ENCODE measurements at regions not wholly inside any gene's neighbourhood (a gene's known extent, or its start where the extent isn't known, plus 50 kb on each side); places are given as distances from the start of the nearest gene placed in this dataset.

DNA sequence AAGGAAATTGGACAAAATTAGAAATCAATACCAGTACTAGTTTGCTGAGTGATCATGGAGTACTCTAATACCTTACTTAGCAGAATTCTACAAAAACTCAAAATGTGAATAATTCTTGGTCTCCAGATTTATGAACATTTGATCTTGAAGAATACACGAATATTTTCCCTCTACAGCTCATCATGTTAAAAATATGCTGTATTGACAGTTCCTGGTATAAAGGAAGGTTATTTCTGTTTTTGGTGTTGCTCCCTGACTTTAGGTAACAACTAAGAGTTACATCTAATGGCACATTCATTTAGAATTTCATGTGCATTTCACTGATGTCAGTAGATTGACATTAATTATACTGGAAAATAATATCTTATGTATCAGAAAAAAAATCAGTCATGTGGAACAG lies 479.2 kb upstream of the PKDCC start:
- no peak overlapping the region for H4K91ac ChIP-seq (ENCODE audit: low read depth, low read length, poor library complexity)
- H2BK15ac ChIP-seq (ENCODE audit: low read length): no peak overlapping the region
- peaks cover 0 to 6% of the 10 kb centered on the region in 2 donors for H3K4me1 ChIP-seq (ENCODE audit: control insufficient read depth in 2 of 2, insufficient read depth in 1 of 2, low read depth in 1 of 2, low read length in 2 of 2)
- H3K23ac ChIP-seq (ENCODE audit: low read depth, low read length, poor library complexity): no peak overlapping the region
- no peak overlapping the region for H3K14ac ChIP-seq (ENCODE audit: low read length)
- H2AK5ac ChIP-seq (ENCODE audit: low read depth, low read length): no peak overlapping the region
- H2BK120ac ChIP-seq (ENCODE audit: low read depth, low read length): no peak overlapping the region
- H2BK5ac ChIP-seq (ENCODE audit: low read length): no peak overlapping the region
- no peak overlapping the region for H3K4me3 ChIP-seq (ENCODE audit: low read length in 2 of 2)
- no peak overlapping the region for H3K27ac ChIP-seq (replicated peaks; ENCODE audit: low read length)
- H3K36me3 ChIP-seq (replicated peaks in 1 of 2; ENCODE audit: control insufficient read depth in 2 of 2, insufficient read depth in 2 of 2, low read length in 2 of 2): no peaks in the 10 kb centered on the region
- no peaks in the 10 kb centered on the region for H3K9me3 ChIP-seq (replicated peaks in 1 of 2; ENCODE audit: control insufficient read depth in 2 of 2, insufficient read depth in 1 of 2, low read depth in 1 of 2, low read length in 2 of 2)
- no peak overlapping the region for H3K4me2 ChIP-seq (ENCODE audit: insufficient read depth, low read length, poor library complexity, severe bottlenecking)
- no peak overlapping the region for H3K18ac ChIP-seq (ENCODE audit: low read length)
- WGBS, 2 donors (ENCODE audit: extremely low coverage in 2 of 2, insufficient read length in 2 of 2, insufficient replicate concordance in 1 of 2): no CpG with 5 or more reads among the region's 1 CpG
- no peaks in the 10 kb centered on the region for H3K27me3 ChIP-seq (ENCODE audit: control insufficient read depth in 3 of 3, insufficient read depth in 3 of 3, low read depth in 1 of 3, low read length in 3 of 3)
- H3K9ac ChIP-seq (ENCODE audit: low read depth, low read length, poor library complexity): no peak overlapping the region
- H4K8ac ChIP-seq (ENCODE audit: low read depth, low read length): no peak overlapping the region
- H3K4ac ChIP-seq (ENCODE audit: low read length): no peak overlapping the region
- no peak overlapping the region for H2AFZ ChIP-seq (ENCODE audit: low read length)
- no peaks in the 10 kb centered on the region for H3K79me1 ChIP-seq (ENCODE audit: low read depth, low read length)
- DNase-seq (ENCODE audit: low spot score): no peak
- no peak overlapping the region for H2BK12ac ChIP-seq (ENCODE audit: low read length)

DNA sequence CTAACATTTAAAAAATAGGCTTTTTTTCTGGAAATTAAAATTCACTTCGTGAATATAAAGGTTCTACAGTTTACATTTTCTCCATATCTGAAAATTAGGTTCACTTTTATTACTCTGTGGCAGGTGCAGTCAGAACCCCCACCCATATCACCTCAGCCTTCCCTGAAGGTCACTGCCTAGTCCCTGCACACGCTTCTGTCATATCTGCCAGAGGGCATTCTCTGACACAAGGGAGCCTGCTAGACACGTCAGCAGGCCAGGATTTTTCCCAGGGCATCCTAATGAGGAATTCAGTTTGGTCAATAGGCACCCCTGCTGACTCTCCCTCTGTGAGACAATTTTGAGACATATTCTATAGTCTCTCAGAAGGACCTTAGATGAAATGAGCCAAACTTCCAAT lies 475.7 kb upstream of the PKDCC start:
- H4K91ac ChIP-seq (ENCODE audit: low read depth, low read length, poor library complexity): no peak overlapping the region
- no peak overlapping the region for H2AK5ac ChIP-seq (ENCODE audit: low read depth, low read length)
- H3K27me3 ChIP-seq (ENCODE audit: control insufficient read depth in 3 of 3, insufficient read depth in 3 of 3, low read depth in 1 of 3, low read length in 3 of 3): no peaks in the 10 kb centered on the region
- H3K4me2 ChIP-seq (ENCODE audit: insufficient read depth, low read length, poor library complexity, severe bottlenecking): no peak overlapping the region
- no peak overlapping the region for H3K9ac ChIP-seq (ENCODE audit: low read depth, low read length, poor library complexity)
- H3K9me3 ChIP-seq (replicated peaks in 1 of 2; ENCODE audit: control insufficient read depth in 2 of 2, insufficient read depth in 1 of 2, low read depth in 1 of 2, low read length in 2 of 2): no peaks in the 10 kb centered on the region
- no peak overlapping the region for H3K23ac ChIP-seq (ENCODE audit: low read depth, low read length, poor library complexity)
- no peaks in the 10 kb centered on the region for H3K79me1 ChIP-seq (ENCODE audit: low read depth, low read length)
- no peak overlapping the region for H2BK5ac ChIP-seq (ENCODE audit: low read length)
- H3K27ac ChIP-seq (replicated peaks; ENCODE audit: low read length): no peak overlapping the region
- peaks cover 0 to 6% of the 10 kb centered on the region in 2 donors for H3K4me1 ChIP-seq (ENCODE audit: control insufficient read depth in 2 of 2, insufficient read depth in 1 of 2, low read depth in 1 of 2, low read length in 2 of 2)
- H2BK120ac ChIP-seq (ENCODE audit: low read depth, low read length): no peak overlapping the region
- H3K36me3 ChIP-seq (replicated peaks in 1 of 2; ENCODE audit: control insufficient read depth in 2 of 2, insufficient read depth in 2 of 2, low read length in 2 of 2): no peaks in the 10 kb centered on the region
- WGBS, 2 donors (ENCODE audit: extremely low coverage in 2 of 2, insufficient read length in 2 of 2, insufficient replicate concordance in 1 of 2): no CpG with 5 or more reads among the region's 3 CpGs
- no peak overlapping the region for H3K14ac ChIP-seq (ENCODE audit: low read length)
- H2BK12ac ChIP-seq (ENCODE audit: low read length): no peak overlapping the region
- no peak for DNase-seq (ENCODE audit: low spot score)
- H3K18ac ChIP-seq (ENCODE audit: low read length): peak overlapping the region; percentile 84
- no peak overlapping the region for H3K4ac ChIP-seq (ENCODE audit: low read length)
- no peak overlapping the region for H4K8ac ChIP-seq (ENCODE audit: low read depth, low read length)
- H2AFZ ChIP-seq (ENCODE audit: low read length): no peak overlapping the region
- no peak overlapping the region for H3K4me3 ChIP-seq (ENCODE audit: low read length in 2 of 2)
- no peak overlapping the region for H2BK15ac ChIP-seq (ENCODE audit: low read length)

DNA sequence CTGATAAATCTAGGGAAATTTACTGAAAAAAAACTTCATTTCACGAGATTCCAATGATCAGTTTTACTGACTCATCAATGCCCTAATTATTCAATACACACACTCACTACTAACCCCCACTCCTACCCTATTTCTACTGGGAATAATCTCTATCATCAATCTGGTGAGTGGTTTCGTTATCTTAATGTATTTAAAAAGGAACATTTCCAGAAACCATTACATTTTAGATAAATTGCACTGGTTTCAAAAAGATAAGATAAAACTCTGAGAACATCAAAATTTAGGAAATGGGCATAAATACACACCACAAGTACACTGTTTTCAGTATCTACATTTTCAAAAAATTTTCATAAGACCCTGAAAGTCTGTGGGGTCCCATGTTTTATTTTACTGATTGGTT lies 471.4 kb upstream of the PKDCC start:
- no peaks in the 10 kb centered on the region for H3K36me3 ChIP-seq (replicated peaks in 1 of 2; ENCODE audit: control insufficient read depth in 2 of 2, insufficient read depth in 2 of 2, low read length in 2 of 2)
- peaks cover 0 to 6% of the 10 kb centered on the region in 2 donors for H3K4me1 ChIP-seq (ENCODE audit: control insufficient read depth in 2 of 2, insufficient read depth in 1 of 2, low read depth in 1 of 2, low read length in 2 of 2)
- no peak overlapping the region for H2AFZ ChIP-seq (ENCODE audit: low read length)
- no peak overlapping the region for H3K14ac ChIP-seq (ENCODE audit: low read length)
- H2BK15ac ChIP-seq (ENCODE audit: low read length): no peak overlapping the region
- 100% methylated on average over 1 of the region's 2 CpGs; no CpG with 5 or more reads in 1 of the 2 donors for WGBS, 2 donors (ENCODE audit: extremely low coverage in 2 of 2, insufficient read length in 2 of 2, insufficient replicate concordance in 1 of 2)
- H2BK5ac ChIP-seq (ENCODE audit: low read length): no peak overlapping the region
- no peak overlapping the region for H3K4ac ChIP-seq (ENCODE audit: low read length)
- no peak overlapping the region for H4K8ac ChIP-seq (ENCODE audit: low read depth, low read length)
- H4K91ac ChIP-seq (ENCODE audit: low read depth, low read length, poor library complexity): no peak overlapping the region
- no peaks in the 10 kb centered on the region for H3K9me3 ChIP-seq (replicated peaks in 1 of 2; ENCODE audit: control insufficient read depth in 2 of 2, insufficient read depth in 1 of 2, low read depth in 1 of 2, low read length in 2 of 2)
- no peak overlapping the region for H2AK5ac ChIP-seq (ENCODE audit: low read depth, low read length)
- H3K23ac ChIP-seq (ENCODE audit: low read depth, low read length, poor library complexity): no peak overlapping the region
- H2BK12ac ChIP-seq (ENCODE audit: low read length): no peak overlapping the region
- no peak overlapping the region for H3K18ac ChIP-seq (ENCODE audit: low read length)
- H3K4me3 ChIP-seq (ENCODE audit: low read length in 2 of 2): no peak overlapping the region
- no peaks in the 10 kb centered on the region for H3K79me1 ChIP-seq (ENCODE audit: low read depth, low read length)
- no peak overlapping the region for H3K27ac ChIP-seq (replicated peaks; ENCODE audit: low read length)
- no peak overlapping the region for H3K9ac ChIP-seq (ENCODE audit: low read depth, low read length, poor library complexity)
- no peaks in the 10 kb centered on the region for H3K27me3 ChIP-seq (ENCODE audit: control insufficient read depth in 3 of 3, insufficient read depth in 3 of 3, low read depth in 1 of 3, low read length in 3 of 3)
- H3K4me2 ChIP-seq (ENCODE audit: insufficient read depth, low read length, poor library complexity, severe bottlenecking): no peak overlapping the region
- H2BK120ac ChIP-seq (ENCODE audit: low read depth, low read length): no peak overlapping the region
- no peak for DNase-seq (ENCODE audit: low spot score)

DNA sequence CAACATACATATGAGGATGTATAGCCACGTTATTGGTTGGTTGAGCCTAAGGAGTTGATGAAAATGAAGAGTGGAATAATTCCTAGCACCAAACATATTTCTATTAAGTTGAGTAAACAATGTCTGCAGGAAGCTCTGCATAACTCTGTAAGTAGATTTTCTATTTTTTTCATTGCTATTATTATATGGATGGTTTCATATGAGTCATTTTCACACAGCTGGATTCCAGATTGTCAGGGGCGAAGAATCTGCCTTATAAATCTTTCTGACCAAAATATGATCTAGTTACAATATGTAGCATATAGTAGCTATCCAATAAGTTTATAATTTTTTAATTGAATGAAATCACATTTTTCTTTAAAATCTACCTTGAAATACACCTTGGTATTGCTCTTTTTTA lies 468.0 kb upstream of the PKDCC start:
- no peak overlapping the region for H4K8ac ChIP-seq (ENCODE audit: low read depth, low read length)
- H2BK120ac ChIP-seq (ENCODE audit: low read depth, low read length): no peak overlapping the region
- no peak overlapping the region for H3K9ac ChIP-seq (ENCODE audit: low read depth, low read length, poor library complexity)
- no peak overlapping the region for H4K91ac ChIP-seq (ENCODE audit: low read depth, low read length, poor library complexity)
- no peak overlapping the region for H3K4me3 ChIP-seq (ENCODE audit: low read length in 2 of 2)
- no peak overlapping the region for H2AFZ ChIP-seq (ENCODE audit: low read length)
- no peak overlapping the region for H2BK12ac ChIP-seq (ENCODE audit: low read length)
- no peaks in the 10 kb centered on the region for H3K27me3 ChIP-seq (ENCODE audit: control insufficient read depth in 3 of 3, insufficient read depth in 3 of 3, low read depth in 1 of 3, low read length in 3 of 3)
- no peak overlapping the region for H3K18ac ChIP-seq (ENCODE audit: low read length)
- WGBS, 2 donors (ENCODE audit: extremely low coverage in 2 of 2, insufficient read length in 2 of 2, insufficient replicate concordance in 1 of 2): no CpG with 5 or more reads among the region's 2 CpGs
- no peak overlapping the region for H3K27ac ChIP-seq (replicated peaks; ENCODE audit: low read length)
- H3K14ac ChIP-seq (ENCODE audit: low read length): no peak overlapping the region
- no peak overlapping the region for H2BK5ac ChIP-seq (ENCODE audit: low read length)
- no peaks in the 10 kb centered on the region for H3K9me3 ChIP-seq (replicated peaks in 1 of 2; ENCODE audit: control insufficient read depth in 2 of 2, insufficient read depth in 1 of 2, low read depth in 1 of 2, low read length in 2 of 2)
- no peak overlapping the region for H2BK15ac ChIP-seq (ENCODE audit: low read length)
- no peaks in the 10 kb centered on the region for H3K36me3 ChIP-seq (replicated peaks in 1 of 2; ENCODE audit: control insufficient read depth in 2 of 2, insufficient read depth in 2 of 2, low read length in 2 of 2)
- H3K4me1 ChIP-seq (ENCODE audit: control insufficient read depth in 2 of 2, insufficient read depth in 1 of 2, low read depth in 1 of 2, low read length in 2 of 2): no peaks in the 10 kb centered on the region
- H3K4me2 ChIP-seq (ENCODE audit: insufficient read depth, low read length, poor library complexity, severe bottlenecking): no peak overlapping the region
- no peaks in the 10 kb centered on the region for H3K79me1 ChIP-seq (ENCODE audit: low read depth, low read length)
- no peak overlapping the region for H3K4ac ChIP-seq (ENCODE audit: low read length)
- no peak overlapping the region for H2AK5ac ChIP-seq (ENCODE audit: low read depth, low read length)
- no peak overlapping the region for H3K23ac ChIP-seq (ENCODE audit: low read depth, low read length, poor library complexity)
- DNase-seq (ENCODE audit: low spot score): no peak
